Inflammatory macrophage treated with lipopolysaccharide for 4 hours (primary cell): ENCODE measurements at regions not wholly inside any gene's neighbourhood (a gene's known extent, or its start where the extent isn't known, plus 50 kb on each side); places are given as distances from the start of the nearest gene placed in this dataset.
"Not testable (repeated sequence)": the region's sequence is repeated elsewhere in the genome, so short reads cannot be mapped to it uniquely, and the experiment has no call there.

Experiments
- DNase-seq: peaks from one replicate; pipeline ENCODE4 v3.0.0-alpha.2; 2020

DNA sequence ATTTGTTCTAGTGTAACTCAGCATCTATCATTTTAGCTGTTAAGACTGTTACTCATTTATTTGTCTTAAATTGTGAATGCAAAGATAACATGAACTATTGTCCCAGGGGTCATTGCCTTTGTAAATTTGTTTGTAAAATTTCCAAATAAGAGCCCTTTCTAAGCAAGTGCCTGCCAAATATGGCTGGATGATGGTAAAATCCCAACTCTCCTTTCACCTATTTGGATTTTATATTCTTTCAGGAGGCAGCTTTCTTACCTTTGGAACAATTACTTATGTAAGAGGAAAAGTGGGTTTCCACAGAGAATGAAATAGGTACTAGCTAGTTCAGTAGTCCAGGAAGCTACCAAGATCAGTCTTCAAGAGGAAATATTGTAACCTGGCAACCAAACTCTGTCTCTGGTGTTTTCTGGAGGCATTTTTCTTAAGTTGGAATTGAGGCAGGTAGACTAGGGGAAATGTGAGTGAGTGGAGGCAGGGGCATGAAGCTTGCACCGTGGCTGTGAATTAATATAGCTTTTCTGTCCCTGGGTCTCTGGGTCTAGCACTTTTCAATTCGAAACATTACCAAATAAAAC is 88.5 kb upstream of the XIST start:
- DNase-seq = no peak

DNA sequence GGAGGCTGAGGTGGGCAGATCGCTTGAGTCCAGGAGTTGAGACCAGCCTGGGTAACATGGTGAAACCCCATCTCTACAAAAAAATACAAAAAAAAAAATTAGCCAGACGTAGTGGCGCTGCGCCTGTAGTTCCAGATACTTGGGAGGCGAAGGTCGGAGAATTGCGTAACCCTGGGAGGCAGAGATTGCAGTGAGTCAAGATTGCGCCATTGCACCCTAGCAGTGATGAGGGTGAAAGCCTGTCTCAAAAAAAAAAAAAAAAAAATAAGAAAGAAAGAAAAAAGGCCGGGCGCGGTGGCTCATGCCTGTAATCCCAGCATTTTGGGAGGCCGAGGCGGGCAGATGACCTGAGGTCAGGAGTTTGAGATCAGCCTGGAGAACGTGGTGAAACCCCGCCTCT is 85.3 kb upstream of the XIST start:
- DNase-seq = peak; percentile 69

DNA sequence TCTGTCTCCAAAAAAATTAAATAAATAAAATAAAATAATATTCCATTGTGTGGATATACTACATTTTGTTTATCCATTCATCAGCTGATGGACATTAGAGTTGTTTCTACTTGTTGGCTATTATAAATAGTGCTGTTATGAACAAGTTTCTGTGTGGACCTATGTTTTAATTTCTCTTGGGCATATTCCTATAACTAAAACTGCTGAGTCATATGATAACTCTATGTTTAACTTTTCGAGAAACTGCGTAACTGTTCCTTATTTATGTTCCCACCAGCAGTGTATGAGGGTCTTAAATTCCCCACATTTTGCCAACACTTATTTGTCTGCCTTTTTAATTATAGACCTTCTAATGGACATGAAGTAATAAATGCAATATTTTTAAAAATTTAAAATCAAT is 80.0 kb upstream of the XIST start:
- DNase-seq = no peak

DNA sequence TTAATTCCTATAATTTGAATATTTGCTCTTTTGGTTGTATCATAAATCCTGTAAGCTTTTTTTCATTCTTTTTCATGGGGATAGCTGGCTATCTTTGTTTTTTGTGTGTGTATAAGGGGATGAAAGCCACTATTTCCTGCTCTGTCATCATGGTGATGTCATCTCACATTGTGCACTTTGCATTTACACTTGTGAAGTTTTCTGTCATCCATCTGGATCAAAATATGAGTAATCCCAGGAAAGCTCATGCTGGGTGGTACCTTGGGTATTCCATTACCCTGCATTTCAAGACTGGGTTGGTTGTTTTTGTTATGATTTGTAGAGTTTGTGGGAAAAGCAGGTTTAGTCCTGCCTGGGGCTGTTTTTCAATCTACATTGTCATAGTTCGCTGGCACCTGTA is 77.8 kb upstream of the XIST start:
- no peak for DNase-seq

DNA sequence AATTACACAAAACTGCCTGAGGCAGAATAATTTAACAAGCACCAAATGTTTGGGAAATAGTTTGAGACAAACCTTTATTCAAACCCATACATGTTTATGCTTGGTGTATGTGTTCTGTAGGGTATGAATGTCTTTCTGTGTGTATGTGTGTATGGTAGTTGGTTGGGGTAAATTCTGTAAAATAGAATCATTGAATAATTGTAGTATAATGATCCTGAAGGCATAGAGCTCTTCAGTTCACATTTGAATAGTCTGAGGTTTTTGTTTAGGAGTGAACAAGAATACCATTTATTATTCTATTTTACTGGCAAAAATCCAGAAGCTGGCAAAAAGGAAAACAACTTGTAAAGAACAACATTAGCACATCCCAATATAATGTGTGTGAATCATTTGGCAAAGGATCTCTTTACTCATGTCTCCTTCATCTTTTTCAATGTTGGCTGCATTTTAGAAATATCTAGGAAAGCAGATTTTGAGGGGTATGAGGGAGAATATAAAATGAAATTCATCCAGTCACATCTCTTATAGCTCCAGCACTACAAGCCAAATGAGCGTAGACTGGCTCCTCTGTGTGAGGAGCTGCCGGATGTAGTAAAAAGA is 70.4 kb upstream of the XIST start:
- DNase-seq = no peak

DNA sequence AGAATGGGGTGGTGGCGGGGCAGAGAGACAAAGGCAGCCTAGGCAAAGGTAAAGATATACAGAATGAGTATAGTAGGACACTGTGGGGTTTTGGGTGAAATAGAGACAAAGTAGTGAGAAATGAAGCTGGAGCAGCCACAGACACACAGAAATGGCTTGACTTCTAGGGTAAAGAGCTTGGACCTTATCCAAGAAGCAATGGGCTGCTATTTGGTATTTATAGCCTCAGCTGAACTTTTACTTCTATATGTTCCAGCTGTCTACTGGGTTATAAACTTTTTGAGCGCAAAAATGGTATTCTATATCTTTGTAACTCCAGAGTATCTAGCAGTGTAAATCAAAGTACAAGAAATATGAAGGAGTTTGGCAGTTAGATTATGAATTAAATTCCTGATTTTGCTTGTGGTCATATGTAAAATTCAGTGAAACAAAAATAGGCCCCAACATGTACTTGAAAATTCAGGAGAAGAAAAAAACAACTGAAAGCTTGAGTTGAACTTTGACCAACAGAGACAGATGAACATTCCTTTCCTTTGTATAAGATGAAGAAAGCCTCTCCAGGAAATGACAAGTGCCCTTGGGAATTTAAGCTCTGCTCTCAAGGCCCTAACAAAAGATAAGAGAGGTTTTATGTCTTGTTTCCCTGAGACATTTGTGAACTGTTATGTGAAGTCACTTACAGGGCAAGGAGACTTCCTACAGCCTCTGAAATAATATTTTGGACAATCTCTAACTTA is 64.6 kb upstream of the XIST start:
- no peak for DNase-seq

DNA sequence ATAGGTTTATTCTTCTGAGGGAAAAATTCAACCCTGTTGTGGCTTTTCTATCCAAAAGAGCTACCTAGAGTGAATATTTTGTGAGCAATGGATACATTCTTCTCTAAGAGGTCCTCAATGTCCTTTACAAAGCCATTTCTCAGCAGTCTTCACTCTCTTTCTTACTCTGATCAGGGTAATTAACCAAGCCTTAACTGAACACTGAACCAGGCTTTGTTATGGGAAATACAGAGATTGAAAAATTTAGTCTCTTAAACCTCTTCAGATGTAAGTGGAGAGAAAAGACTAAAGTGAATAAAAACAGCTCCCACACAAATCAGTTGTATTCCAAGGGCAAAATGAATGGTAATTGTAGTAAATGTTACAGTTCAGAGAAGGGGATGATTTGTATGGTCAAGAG is 64.0 kb upstream of the XIST start:
- no peak for DNase-seq

DNA sequence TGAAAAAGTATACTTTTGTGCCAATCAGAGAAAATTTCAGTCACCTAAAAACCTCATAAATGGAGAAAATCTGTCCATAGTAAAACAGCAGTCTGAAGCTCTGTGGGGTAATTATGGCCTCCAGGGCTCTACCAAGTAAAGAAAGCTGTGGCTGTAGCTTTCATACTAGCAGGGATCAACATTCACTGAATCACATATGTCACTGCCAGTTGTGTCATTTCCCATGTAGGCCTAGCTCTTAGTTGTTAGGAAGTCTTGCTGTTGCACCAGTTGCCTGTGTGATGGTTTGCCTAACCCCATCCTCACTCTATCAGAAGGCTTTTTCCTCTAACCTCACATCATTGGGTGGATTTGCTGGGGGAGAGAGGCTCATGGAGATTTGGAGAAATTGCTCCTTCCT is 62.3 kb upstream of the XIST start:
- DNase-seq = not testable (repeated sequence)

DNA sequence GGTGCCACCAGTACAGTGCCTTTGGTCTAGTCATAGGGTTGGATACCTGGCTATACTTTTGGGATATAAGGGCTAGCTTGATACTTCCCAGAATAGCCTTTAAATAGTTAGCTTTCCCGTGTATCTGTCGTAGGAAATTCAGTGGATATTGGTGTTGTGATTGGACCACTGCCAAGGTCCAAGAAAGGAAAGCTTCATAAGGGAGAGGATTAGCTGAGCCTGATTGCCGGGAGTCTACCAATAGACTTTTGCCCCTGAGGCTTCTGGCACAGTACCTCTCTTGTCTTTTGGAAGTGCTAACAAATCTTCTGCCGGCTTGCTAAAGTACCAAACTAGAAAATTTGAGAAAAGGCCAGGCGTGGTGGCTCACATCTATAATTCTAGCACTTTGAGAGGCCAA is 61.1 kb upstream of the XIST start:
- DNase-seq = no peak

DNA sequence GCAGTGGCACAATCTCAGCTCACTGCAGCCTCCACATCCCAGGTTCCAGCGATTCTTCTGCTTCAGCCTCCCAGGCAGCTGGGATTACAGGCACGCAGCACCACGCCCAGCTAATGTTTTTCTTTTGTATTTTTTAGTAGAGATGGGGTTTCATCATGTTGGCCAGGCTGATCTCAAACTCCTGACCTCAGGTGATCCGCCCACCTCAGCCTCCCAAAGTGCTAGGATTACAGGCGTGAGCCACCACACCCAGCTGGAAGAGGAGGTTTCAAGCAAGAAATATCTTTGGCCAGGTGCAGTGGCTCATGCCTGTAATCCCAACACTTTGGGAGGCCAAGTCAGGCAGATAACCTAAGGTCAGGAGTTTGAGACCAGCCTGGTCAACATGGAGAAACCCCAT is 59.4 kb upstream of the XIST start:
- DNase-seq = not testable (repeated sequence)

DNA sequence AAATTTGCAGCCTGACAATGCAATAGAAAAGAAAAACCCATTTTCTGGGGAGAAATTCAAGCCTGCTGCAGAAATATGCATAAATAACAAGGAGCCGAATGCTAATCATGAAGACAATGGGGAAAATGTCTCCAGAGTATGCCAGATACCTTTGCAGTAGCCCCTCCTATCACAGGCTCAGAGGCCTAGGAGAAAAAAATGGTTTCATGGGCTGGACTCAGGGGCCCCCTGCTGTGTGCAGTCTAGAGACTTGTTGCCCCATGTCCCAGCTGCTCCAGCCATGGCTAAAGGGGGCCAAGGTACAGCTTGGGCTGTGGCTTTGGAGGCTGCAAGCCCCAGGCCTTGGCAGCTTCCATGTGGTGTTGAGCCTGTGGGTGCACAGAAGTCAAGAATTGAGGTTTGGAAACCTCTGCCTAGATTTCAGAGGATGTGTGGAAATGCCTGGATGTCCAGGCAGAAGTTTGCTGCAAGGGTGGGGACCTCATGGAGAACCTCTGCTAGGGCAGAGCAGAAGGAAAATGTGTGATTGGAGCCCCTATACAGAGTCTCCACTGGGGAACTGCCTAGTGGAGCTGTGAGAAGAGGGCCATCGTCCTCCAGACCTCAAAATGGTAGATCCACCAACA is 53.3 kb upstream of the XIST start:
- DNase-seq = not testable (repeated sequence)

DNA sequence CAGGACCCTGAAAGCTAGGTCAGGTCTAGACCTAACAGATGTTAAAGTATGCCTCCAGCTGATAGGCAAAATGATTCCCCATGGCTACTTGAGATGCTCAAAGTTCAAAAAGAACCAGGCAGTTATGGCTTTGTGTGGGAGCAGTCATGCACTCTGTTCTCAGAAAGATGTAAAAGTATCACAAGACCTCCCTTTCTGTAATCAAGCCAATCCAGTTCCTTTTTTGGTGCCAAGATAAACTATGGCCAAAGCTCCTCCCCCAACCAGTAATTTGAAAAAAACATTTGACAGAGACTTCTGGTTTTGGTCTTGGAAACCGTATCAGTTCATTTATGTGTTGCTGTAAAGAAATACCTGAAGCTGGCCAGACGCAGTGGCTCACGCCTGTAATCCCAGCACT is 51.4 kb upstream of the XIST start:
- no peak for DNase-seq
